GM12878 (cell line): ENCODE measurements at regions not wholly inside any gene's neighbourhood (a gene's known extent, or its start where the extent isn't known, plus 50 kb on each side); places are given as distances from the start of the nearest gene placed in this dataset.

Experiments
- CREB1 ChIP-seq: IDR thresholded peaks from 2 replicates; pipeline ENCODE4 v1.6.1; 2012; ENCODE audit warnings: low read depth, mild to moderate bottlenecking, inconsistent platforms
- CTCF ChIP-seq, 3 experiments: IDR thresholded peaks in 2 of 3; conservative IDR thresholded peaks in 1 of 3; 2 replicates each; pipeline ENCODE4 v1.5.1; 2011; ENCODE audit warnings: low read depth in 3 of 3, low read length in 3 of 3, mild to moderate bottlenecking in 3 of 3, control low read depth in 2 of 3, moderate library complexity in 2 of 3, inconsistent platforms in 1 of 3, mixed read lengths in 1 of 3; ENCODE audit not compliant: control insufficient read depth in 2 of 3, insufficient read depth in 1 of 3; ENCODE audit errors: extremely low read depth in 1 of 3
- EP300 ChIP-seq, 2 experiments: fragments of 150-350 bp in 1 of 2; IDR thresholded peaks; 2 replicates each; pipeline ENCODE4 v1.6.1; 2011 to 2012; ENCODE audit warnings: low read depth in 2 of 2, low read length in 2 of 2, borderline replicate concordance in 1 of 2, improper control_type of control experiment in 1 of 2, inconsistent platforms in 1 of 2; ENCODE audit not compliant: control insufficient read depth in 1 of 2
- RELA ChIP-seq: fragments of 450-650 bp; IDR thresholded peaks from 2 replicates; pipeline ENCODE4 v1.8.0; 2014; ENCODE audit warnings: borderline replicate concordance; ENCODE audit not compliant: partially characterized antibody
- ZNF24 ChIP-seq: fragments of 450-650 bp; IDR thresholded peaks from 2 replicates; pipeline ENCODE4 v1.6.1; 2017; ENCODE audit warnings: antibody characterized with exemption, mild to moderate bottlenecking

- TF ChIP-seq CTCF (IDR thresholded peaks at IDR 0.05 in 2 of 3, conservative IDR thresholded peaks at IDR 0.05 in 1 of 3; ENCODE audit: control insufficient read depth in 2 of 3, extremely low read depth in 1 of 3, insufficient read depth in 1 of 3, low read depth in 3 of 3, low read length in 3 of 3) (no peak), EP300 (IDR thresholded peaks at IDR 0.05; ENCODE audit: borderline replicate concordance in 1 of 2, control insufficient read depth in 1 of 2, low read depth in 2 of 2, low read length in 2 of 2) (no peak), ZNF24 (no peak), CREB1 (no peak), RELA (no peak)
Observed at GRCh38 chr15:26455828-26456227, 317.0 kb downstream of the GABRB3 start.
